ENCODE measurements at regions not wholly inside any gene's neighbourhood (a gene's known extent, or its start where the extent isn't known, plus 50 kb on each side); places are given as distances from the start of the nearest gene placed in this dataset.

- DNase-seq (no peak), ATAC-seq (no peak)
- intact Hi-C loops (cut with DNase I, micrococcal nuclease) = no loop called here
- Histone ChIP-seq H3K9me3 (no peaks in the 10 kb centered on the region), H3K36me3 (ENCODE audit: low read depth) (no peaks in the 10 kb centered on the region), H3K4me1 (ENCODE audit: low read depth) (no peaks in the 10 kb centered on the region), H3K4me3 (no peak overlapping the region)
- TF ChIP-seq, protein P1, sequence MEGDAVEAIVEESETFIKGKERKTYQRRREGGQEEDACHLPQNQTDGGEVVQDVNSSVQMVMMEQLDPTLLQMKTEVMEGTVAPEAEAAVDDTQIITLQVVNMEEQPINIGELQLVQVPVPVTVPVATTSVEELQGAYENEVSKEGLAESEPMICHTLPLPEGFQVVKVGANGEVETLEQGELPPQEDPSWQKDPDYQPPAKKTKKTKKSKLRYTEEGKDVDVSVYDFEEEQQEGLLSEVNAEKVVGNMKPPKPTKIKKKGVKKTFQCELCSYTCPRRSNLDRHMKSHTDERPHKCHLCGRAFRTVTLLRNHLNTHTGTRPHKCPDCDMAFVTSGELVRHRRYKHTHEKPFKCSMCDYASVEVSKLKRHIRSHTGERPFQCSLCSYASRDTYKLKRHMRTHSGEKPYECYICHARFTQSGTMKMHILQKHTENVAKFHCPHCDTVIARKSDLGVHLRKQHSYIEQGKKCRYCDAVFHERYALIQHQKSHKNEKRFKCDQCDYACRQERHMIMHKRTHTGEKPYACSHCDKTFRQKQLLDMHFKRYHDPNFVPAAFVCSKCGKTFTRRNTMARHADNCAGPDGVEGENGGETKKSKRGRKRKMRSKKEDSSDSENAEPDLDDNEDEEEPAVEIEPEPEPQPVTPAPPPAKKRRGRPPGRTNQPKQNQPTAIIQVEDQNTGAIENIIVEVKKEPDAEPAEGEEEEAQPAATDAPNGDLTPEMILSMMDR (IDR thresholded peaks at IDR 0.05) = no peak
Measured at GRCh38 chr2:12070581-12070980, 324.1 kb downstream of the LPIN1 start.

GRCh38 chr2:12071318-12071717 is 324.9 kb downstream of the LPIN1 start:
- intact Hi-C loops (cut with DNase I, micrococcal nuclease) = no loop called here
- ATAC-seq (no peak), DNase-seq (no peak)
- no peaks in the 10 kb centered on the region for H3K36me3 ChIP-seq (ENCODE audit: low read depth)
- H3K4me1 ChIP-seq (ENCODE audit: low read depth) = no peaks in the 10 kb centered on the region
- TF ChIP-seq, protein P1 (IDR thresholded peaks at IDR 0.05) = no peak
- H3K9me3 ChIP-seq = no peaks in the 10 kb centered on the region
- no peak overlapping the region for H3K4me3 ChIP-seq

GRCh38 chr2:12073217-12073852 is 326.9 kb downstream of the LPIN1 start:
- H3K4me3 ChIP-seq = no peak overlapping the region
- TF ChIP-seq, protein P1 (IDR thresholded peaks at IDR 0.05) = no peak
- H3K4me1 ChIP-seq (ENCODE audit: low read depth) = no peaks in the 10 kb centered on the region
- intact Hi-C loops (cut with DNase I, micrococcal nuclease) = no loop called here
- H3K9me3 ChIP-seq = no peaks in the 10 kb centered on the region
- H3K36me3 ChIP-seq (ENCODE audit: low read depth) = no peaks in the 10 kb centered on the region
- ATAC-seq (no peak), DNase-seq (no peak)

DNA sequence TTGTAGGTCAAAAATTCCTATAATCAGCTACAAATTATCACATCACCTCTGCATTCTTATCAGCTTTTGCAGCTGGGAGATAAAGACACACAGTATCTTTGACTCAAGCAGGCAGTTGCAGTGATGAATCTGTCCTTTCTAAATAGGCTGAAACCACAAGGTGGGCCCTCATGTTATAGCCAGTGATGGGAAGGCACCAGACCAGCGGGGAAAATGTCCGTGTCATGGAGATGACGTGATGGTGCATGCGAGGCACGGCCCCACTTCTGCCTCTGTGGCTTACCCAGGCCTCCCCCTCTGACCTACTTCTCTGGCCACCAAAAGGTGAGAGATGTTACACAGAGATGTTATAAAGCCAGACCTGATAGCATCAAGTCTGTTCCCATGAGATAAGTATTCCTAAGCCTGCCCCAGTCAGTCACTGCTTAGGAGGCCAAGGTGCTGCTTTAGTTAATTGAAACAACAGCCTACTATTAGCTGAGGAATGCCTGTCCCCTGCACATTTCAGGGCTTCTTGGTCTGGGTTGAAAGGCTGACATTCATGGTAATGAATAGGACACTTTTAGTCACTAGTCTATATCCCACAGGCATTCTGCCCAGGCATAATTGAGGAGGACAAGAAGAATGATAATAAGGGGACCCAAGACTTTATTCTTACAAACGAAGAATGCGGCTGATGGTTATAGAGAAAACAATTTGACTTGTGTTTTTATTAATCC is 327.9 kb downstream of the LPIN1 start:
- DNase-seq (no peak), ATAC-seq (peak; percentile 27)
- TF ChIP-seq, protein P1 (IDR thresholded peaks at IDR 0.05) = no peak
- H3K9me3 ChIP-seq = no peaks in the 10 kb centered on the region
- intact Hi-C loops (cut with DNase I, micrococcal nuclease) = no loop called here
- no peak overlapping the region for H3K4me3 ChIP-seq
- H3K4me1 ChIP-seq (ENCODE audit: low read depth) = no peaks in the 10 kb centered on the region
- H3K36me3 ChIP-seq (ENCODE audit: low read depth) = no peaks in the 10 kb centered on the region

DNA sequence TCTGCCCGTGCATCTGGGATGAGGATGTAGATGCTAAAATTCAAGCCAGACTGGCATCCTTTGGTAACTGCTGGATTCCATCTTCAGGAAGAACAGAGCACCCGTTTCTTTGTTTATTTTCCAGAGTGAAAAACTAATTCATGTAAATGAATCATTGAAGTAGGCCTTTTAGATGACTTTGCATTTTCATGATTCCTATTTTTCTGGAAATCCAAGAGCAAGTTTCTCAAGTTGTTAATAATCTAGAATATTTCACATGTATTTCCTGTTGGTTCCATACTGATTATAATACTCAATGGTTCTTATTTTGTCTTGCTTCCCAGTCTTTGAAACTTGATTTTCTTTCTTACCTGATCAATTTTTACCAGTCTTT is 328.4 kb downstream of the LPIN1 start:
- H3K4me1 ChIP-seq (ENCODE audit: low read depth) = no peaks in the 10 kb centered on the region
- ATAC-seq = no peak
- TF ChIP-seq, protein P1 (IDR thresholded peaks at IDR 0.05) = no peak
- H3K36me3 ChIP-seq (ENCODE audit: low read depth) = no peaks in the 10 kb centered on the region
- no peak for DNase-seq
- no peaks in the 10 kb centered on the region for H3K9me3 ChIP-seq
- intact Hi-C loops (cut with DNase I, micrococcal nuclease) = no loop called here
- no peak overlapping the region for H3K4me3 ChIP-seq

Measured in mucosa of descending colon (tissue), 3 donors.